Gastroesophageal sphincter (tissue), 4 donors: ENCODE measurements at regions not wholly inside any gene's neighbourhood (a gene's known extent, or its start where the extent isn't known, plus 50 kb on each side); places are given as distances from the start of the nearest gene placed in this dataset.
"Not testable (repeated sequence)": the region's sequence is repeated elsewhere in the genome, so short reads cannot be mapped to it uniquely, and the experiment has no call there.

Source experiments
- ATAC-seq: fragments of 150-250 bp; one replicate; pipeline ENCODE4 v1.9.1; 2016; ENCODE audit warnings: mild to moderate bottlenecking, moderate library complexity
- H3K27ac ChIP-seq, 4 donors: fragments of 200-600 bp; sonication (generic) in 3 of 4; 1 replicate in 3 of 4; 2 replicates in 1 of 4; pipeline ENCODE4 v1.5.1; 2016 to 2019
- H3K27me3 ChIP-seq: fragments of 200-600 bp; sonication (generic); one replicate; pipeline ENCODE4 v1.5.1; 2019
- H3K36me3 ChIP-seq, 2 donors: fragments of 200-600 bp; sonication (generic); one replicate each; pipeline ENCODE4 v1.5.1; 2019; ENCODE audit warnings: control low read depth in 1 of 2
- H3K4me1 ChIP-seq, 3 donors: fragments of 200-600 bp; sonication (generic); 1 replicate in 2 of 3; 2 replicates in 1 of 3; pipeline ENCODE4 v1.5.1; 2016 to 2019; ENCODE audit warnings: control low read depth in 2 of 3
- H3K4me3 ChIP-seq, 2 donors: fragments of 200-600 bp; sonication (generic); one replicate each; pipeline ENCODE4 v1.5.1; 2019; ENCODE audit warnings: mild to moderate bottlenecking in 1 of 2, moderate library complexity in 1 of 2
- H3K9me3 ChIP-seq, 3 donors: fragments of 200-600 bp; sonication (generic); one replicate each; pipeline ENCODE4 v1.5.1; 2017 to 2019; ENCODE audit warnings: control low read depth in 2 of 3
- EP300 ChIP-seq: sonication (generic); formaldehyde crosslinking; IDR thresholded peaks from one replicate; pipeline ENCODE4 v1.6.1; 2017; ENCODE audit warnings: antibody characterized with exemption, mild to moderate bottlenecking
- POLR2A ChIP-seq, 2 donors: fragments of 450-650 bp; IDR thresholded peaks; one replicate each; pipeline ENCODE4 v1.6.1; 2017; ENCODE audit warnings: antibody characterized with exemption in 2 of 2, mild to moderate bottlenecking in 2 of 2, moderate library complexity in 1 of 2
- POLR2AphosphoS5 ChIP-seq: sonication (generic); formaldehyde crosslinking; IDR thresholded peaks from one replicate; pipeline ENCODE4 v1.6.1; 2017; ENCODE audit warnings: antibody characterized with exemption
- WGBS, 2 donors: methylation state at CpG; one replicate each; pipeline ENCODE4 v1.1.5; 2018; ENCODE audit warnings: low coverage in 1 of 2; 5-methylcytosine and 5-hydroxymethylcytosine counted together
- TF ChIP-seq, protein P1 (sequence below), 4 experiments: fragments of 200-600 bp in 2 of 4; fragments of 450-650 bp in 2 of 4; sonication (generic) in 1 of 4; IDR thresholded peaks; one replicate each; pipeline ENCODE4 v1.5.1; 2017 to 2019; ENCODE audit warnings: antibody characterized with exemption in 4 of 4, mild to moderate bottlenecking in 2 of 4, moderate library complexity in 2 of 4

DNA sequence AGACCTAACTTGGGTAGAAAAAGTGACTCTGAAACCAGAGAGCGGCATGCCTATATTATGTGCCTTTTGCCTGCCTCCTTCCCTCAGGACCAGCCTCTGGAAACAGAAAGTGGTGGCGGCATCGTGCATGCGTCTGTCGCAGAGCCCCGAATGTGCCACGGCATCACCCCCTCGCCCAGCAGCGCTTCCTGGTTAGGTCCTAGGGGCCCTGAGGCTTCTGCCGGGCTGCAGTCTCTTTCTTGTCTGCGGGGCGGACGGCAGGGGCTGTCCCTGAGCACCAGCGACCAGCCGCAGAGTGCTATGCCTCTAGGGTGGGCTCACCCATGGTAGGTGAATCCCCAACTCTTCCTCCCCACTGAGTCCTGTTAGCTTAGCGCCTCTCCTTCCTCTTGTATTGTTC, 68.7 kb downstream of the VSIG4 start:
- TF ChIP-seq, protein P1, sequence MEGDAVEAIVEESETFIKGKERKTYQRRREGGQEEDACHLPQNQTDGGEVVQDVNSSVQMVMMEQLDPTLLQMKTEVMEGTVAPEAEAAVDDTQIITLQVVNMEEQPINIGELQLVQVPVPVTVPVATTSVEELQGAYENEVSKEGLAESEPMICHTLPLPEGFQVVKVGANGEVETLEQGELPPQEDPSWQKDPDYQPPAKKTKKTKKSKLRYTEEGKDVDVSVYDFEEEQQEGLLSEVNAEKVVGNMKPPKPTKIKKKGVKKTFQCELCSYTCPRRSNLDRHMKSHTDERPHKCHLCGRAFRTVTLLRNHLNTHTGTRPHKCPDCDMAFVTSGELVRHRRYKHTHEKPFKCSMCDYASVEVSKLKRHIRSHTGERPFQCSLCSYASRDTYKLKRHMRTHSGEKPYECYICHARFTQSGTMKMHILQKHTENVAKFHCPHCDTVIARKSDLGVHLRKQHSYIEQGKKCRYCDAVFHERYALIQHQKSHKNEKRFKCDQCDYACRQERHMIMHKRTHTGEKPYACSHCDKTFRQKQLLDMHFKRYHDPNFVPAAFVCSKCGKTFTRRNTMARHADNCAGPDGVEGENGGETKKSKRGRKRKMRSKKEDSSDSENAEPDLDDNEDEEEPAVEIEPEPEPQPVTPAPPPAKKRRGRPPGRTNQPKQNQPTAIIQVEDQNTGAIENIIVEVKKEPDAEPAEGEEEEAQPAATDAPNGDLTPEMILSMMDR (IDR thresholded peaks at IDR 0.05): no peak
- TF ChIP-seq POLR2A (IDR thresholded peaks at IDR 0.05): no peak
- TF ChIP-seq POLR2AphosphoS5: no peak
- TF ChIP-seq EP300: no peak
- no peaks in the 10 kb centered on the region for H3K36me3 ChIP-seq

DNA sequence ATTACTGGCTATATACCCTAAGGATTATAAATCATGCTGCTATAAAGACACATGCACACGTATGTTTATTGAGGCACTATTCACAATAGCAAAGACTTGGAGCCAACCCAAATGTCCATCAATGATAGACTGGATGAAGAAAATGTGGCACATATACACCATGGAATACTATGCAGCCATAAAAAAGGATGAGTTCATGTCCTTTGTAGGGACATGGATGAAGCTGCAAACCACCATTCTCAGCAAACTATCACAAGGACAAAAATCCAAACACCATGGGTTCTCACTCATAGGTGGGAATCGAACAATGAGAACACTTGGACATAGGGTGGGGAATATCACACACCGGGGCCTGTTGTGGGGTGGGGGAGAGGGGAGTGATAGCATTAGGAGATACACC, 72.7 kb downstream of the VSIG4 start:
- not testable (repeated sequence) for H3K27me3 ChIP-seq, H3K4me3 ChIP-seq, H3K9me3 ChIP-seq, H3K36me3 ChIP-seq, H3K4me1 ChIP-seq, H3K27ac ChIP-seq, ATAC-seq
- WGBS, 2 donors: 89 to 100% methylated on average over 2 to 3 of the region's 3 CpGs

More for the DNA sequence above, 68.7 kb downstream of the VSIG4 start:
- WGBS, 2 donors: 75% methylated on average over 1 of the region's 16 CpGs; no CpG with 5 or more reads in 1 of the 2 donors
- H3K4me3 ChIP-seq: no peak overlapping the region
- H3K9me3 ChIP-seq: no peaks in the 10 kb centered on the region
- H3K27me3 ChIP-seq: no peaks in the 10 kb centered on the region
- no peak overlapping the region for H3K27ac ChIP-seq
- no peaks in the 10 kb centered on the region for H3K4me1 ChIP-seq
- no peak for ATAC-seq

DNA sequence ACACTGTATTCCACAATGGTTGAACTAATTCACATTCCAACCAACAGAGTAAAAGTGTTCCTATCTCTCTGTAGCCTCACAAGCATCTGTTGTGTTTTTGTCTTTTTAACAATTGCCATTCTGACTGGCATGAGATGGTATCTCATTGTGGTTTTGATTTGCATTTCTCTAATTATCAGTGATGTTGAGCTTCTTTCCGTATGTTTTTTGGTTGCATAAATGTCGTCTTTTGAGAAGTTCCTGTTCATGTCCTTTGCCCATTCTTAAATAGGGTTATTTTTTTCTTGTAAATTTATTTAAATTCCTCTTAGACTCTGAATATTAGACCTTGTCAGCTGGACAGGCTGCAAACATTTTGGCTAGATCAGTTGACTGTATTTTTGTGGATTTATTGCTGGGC, 78.2 kb downstream of the VSIG4 start:
- H3K4me1 ChIP-seq: no peaks in the 10 kb centered on the region
- no peak overlapping the region for H3K4me3 ChIP-seq
- no peaks in the 10 kb centered on the region for H3K36me3 ChIP-seq
- H3K27me3 ChIP-seq: no peaks in the 10 kb centered on the region
- no peak for TF ChIP-seq POLR2AphosphoS5
- TF ChIP-seq POLR2A (IDR thresholded peaks at IDR 0.05): no peak
- TF ChIP-seq EP300: no peak
- TF ChIP-seq, protein P1 (IDR thresholded peaks at IDR 0.05): no peak
- no peaks in the 10 kb centered on the region for H3K9me3 ChIP-seq
- ATAC-seq: no peak
- no CpG with 5 or more reads among the region's 2 CpGs for WGBS, 2 donors
- no peak overlapping the region for H3K27ac ChIP-seq

GRCh38 chrX:65948103-65948502, 91.8 kb downstream of the VSIG4 start:
- Histone ChIP-seq H3K27ac (no peak overlapping the region), H3K9me3 (no peaks in the 10 kb centered on the region), H3K4me1 (no peaks in the 10 kb centered on the region), H3K36me3 (no peaks in the 10 kb centered on the region), H3K4me3 (no peak overlapping the region), H3K27me3 (no peaks in the 10 kb centered on the region)
- TF ChIP-seq, protein P1 (IDR thresholded peaks at IDR 0.05): no peak
- TF ChIP-seq POLR2A (IDR thresholded peaks at IDR 0.05) (no peak), POLR2AphosphoS5 (no peak), EP300 (no peak)
- 75 to 88% methylated on average over 1 of the region's 1 CpG for WGBS, 2 donors
- no peak for ATAC-seq

DNA sequence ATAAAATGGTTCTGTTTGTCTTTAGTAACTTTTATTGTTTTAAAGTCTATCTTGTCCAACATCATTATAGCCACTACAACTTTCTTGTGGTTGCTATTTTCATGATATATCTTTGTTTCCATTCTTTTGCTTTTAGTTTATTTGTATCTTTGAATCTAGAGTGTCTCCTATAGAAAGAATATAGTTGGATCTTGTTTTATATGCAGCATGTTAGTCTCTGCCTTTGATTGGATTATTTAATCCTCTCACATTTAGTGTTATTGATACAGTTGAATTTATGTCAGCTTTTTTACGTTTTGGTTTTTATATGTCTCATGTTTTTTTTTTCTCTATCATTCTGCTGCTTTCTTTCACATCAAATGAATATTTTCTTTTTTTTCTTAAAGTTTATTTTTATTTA, 98.1 kb downstream of the VSIG4 start:
- Histone ChIP-seq H3K27me3 (no peaks in the 10 kb centered on the region), H3K36me3 (no peaks in the 10 kb centered on the region), H3K27ac (no peak overlapping the region), H3K4me1 (no peaks in the 10 kb centered on the region), H3K4me3 (no peak overlapping the region), H3K9me3 (no peaks in the 10 kb centered on the region)
- no peak for ATAC-seq
- 30 to 67% methylated on average over 1 of the region's 1 CpG for WGBS, 2 donors
- TF ChIP-seq POLR2A (IDR thresholded peaks at IDR 0.05): no peak
- no peak for TF ChIP-seq POLR2AphosphoS5
- no peak for TF ChIP-seq EP300
- TF ChIP-seq, protein P1 (IDR thresholded peaks at IDR 0.05): no peak
